ENCODE measurements at regions not wholly inside any gene's neighbourhood (a gene's known extent, or its start where the extent isn't known, plus 50 kb on each side); places are given as distances from the start of the nearest gene placed in this dataset.

- Histone ChIP-seq H3F3A (replicated peaks; ENCODE audit: insufficient read depth) (no peaks in the 10 kb centered on the region), H3K36me3 (replicated peaks in 1 of 2; ENCODE audit: control insufficient read depth in 1 of 2, insufficient read depth in 2 of 2, low read length in 1 of 2) (no peaks in the 10 kb centered on the region), H3K79me2 (ENCODE audit: insufficient read depth) (no peaks in the 10 kb centered on the region), H4K20me1 (ENCODE audit: insufficient read depth) (no peaks in the 10 kb centered on the region), H3K4me2 (no peak overlapping the region), H3K9me2 (no peaks in the 10 kb centered on the region), H3K4me1 (ENCODE audit: control insufficient read depth in 1 of 2, insufficient read depth in 2 of 2, low read depth in 1 of 2, low read length in 1 of 2) (no peaks in the 10 kb centered on the region; a peak in 2 of 4 replicates), H3K27ac (ENCODE audit: low read depth in 2 of 2, low read length in 1 of 2) (no peak overlapping the region), H2AFZ (ENCODE audit: low read depth) (no peak overlapping the region), H3K9me3 (no peaks in the 10 kb centered on the region), H3K4me3 (ENCODE audit: low read depth in 2 of 2, low read length in 1 of 2) (no peak overlapping the region), H3K9ac (no peak overlapping the region), H3K27me3 (ENCODE audit: insufficient read depth) (0 out of 2 replicates have a peak, but pooled peaks cover 5% of the 10 kb centered on the region)
- DNase-seq: no peak
- ChIA-PET POLR2A (interaction anchor here (0.6 kb wide), 2 partner anchors 27 to 1229 kb away, joined by 3 read pairs; no protein-coding TSS in a partner anchor), CTCF (no interaction called here)
- no peak for TF ChIP-seq FOXM1 (IDR thresholded peaks at IDR 0.05; ENCODE audit: low read depth)
- no peak for TF ChIP-seq CHD2 (IDR thresholded peaks at IDR 0.05; ENCODE audit: low read length, partially characterized antibody)
- TF ChIP-seq RCOR1 (IDR thresholded peaks at IDR 0.05; ENCODE audit: low read length): no peak
- TF ChIP-seq PBX3 (IDR thresholded peaks at IDR 0.05): no peak
- TF ChIP-seq NRF1 (IDR thresholded peaks at IDR 0.05; ENCODE audit: low read depth, low read length): no peak
- TF ChIP-seq MXI1 (IDR thresholded peaks at IDR 0.05; ENCODE audit: low read depth, low read length): no peak
- TF ChIP-seq EZH2phosphoT487 (IDR thresholded peaks at IDR 0.05; ENCODE audit: borderline replicate concordance, low read depth): no peak
- TF ChIP-seq MAX (IDR thresholded peaks at IDR 0.05; ENCODE audit: low read depth): no peak
- TF ChIP-seq GATA2 (CRISPR knock-in tag; IDR thresholded peaks at IDR 0.05): no peak
- TF ChIP-seq SIN3A (IDR thresholded peaks at IDR 0.05; ENCODE audit: borderline replicate concordance, low read depth, low read length): no peak
- no peak for TF ChIP-seq POLR2AphosphoS5 (IDR thresholded peaks at IDR 0.05; ENCODE audit: low read depth, low read length)
- no peak for TF ChIP-seq RAD21 (IDR thresholded peaks at IDR 0.05; ENCODE audit: low read length)
- TF ChIP-seq RFX5 (IDR thresholded peaks at IDR 0.05; ENCODE audit: low read length): no peak
- no peak for TF ChIP-seq IRF3 (IDR thresholded peaks at IDR 0.05; ENCODE audit: low read depth, low read length)
- no peak for TF ChIP-seq MEF2A (IDR thresholded peaks at IDR 0.05; ENCODE audit: borderline replicate concordance, low read depth)
- TF ChIP-seq SMC3 (IDR thresholded peaks at IDR 0.05; ENCODE audit: low read depth, low read length): no peak
- TF ChIP-seq NFIC (IDR thresholded peaks at IDR 0.05; ENCODE audit: borderline replicate concordance): no peak
- TF ChIP-seq FOSL2 (IDR thresholded peaks at IDR 0.05; ENCODE audit: borderline replicate concordance, low read depth): no peak
- 36% methylated on average over 3 of the region's 3 CpGs for WGBS (ENCODE audit: low lambda C conversion rate)
Observed at GRCh38 chr6:6746970-6747338, 158.4 kb downstream of the LY86 start.

- no peak for TF ChIP-seq TEAD4 (IDR thresholded peaks at IDR 0.05; ENCODE audit: borderline replicate concordance, insufficient read depth)
- TF ChIP-seq MEF2A (IDR thresholded peaks at IDR 0.05; ENCODE audit: borderline replicate concordance, low read depth): no peak
- no peak for TF ChIP-seq USF1 (IDR thresholded peaks at IDR 0.05; ENCODE audit: borderline replicate concordance, low read depth)
- TF ChIP-seq ZBTB33 (IDR thresholded peaks at IDR 0.05; ENCODE audit: borderline replicate concordance, low read depth): no peak
- no peak for TF ChIP-seq FOXJ3 (CRISPR knock-in tag; IDR thresholded peaks at IDR 0.05)
- TF ChIP-seq MAX (IDR thresholded peaks at IDR 0.05; ENCODE audit: low read depth): no peak
- no peak for TF ChIP-seq EP300 (IDR thresholded peaks at IDR 0.05; ENCODE audit: borderline replicate concordance in 1 of 2, low read depth in 1 of 2, low read length in 1 of 2)
- TF ChIP-seq RXRA (IDR thresholded peaks at IDR 0.05; ENCODE audit: borderline replicate concordance, low read depth): no peak
- no peaks in the 10 kb centered on the region for H3K9me3 ChIP-seq
- no peak overlapping the region for H3K4me2 ChIP-seq
- no peak overlapping the region for H3K9ac ChIP-seq
- no peak overlapping the region for H2AFZ ChIP-seq (ENCODE audit: low read depth)
- no peaks in the 10 kb centered on the region for H3K36me3 ChIP-seq (replicated peaks in 1 of 2; ENCODE audit: control insufficient read depth in 1 of 2, insufficient read depth in 2 of 2, low read length in 1 of 2)
- H3K27me3 ChIP-seq (ENCODE audit: insufficient read depth): 0 out of 2 replicates have a peak, but pooled peaks cover 5% of the 10 kb centered on the region
- no peak for DNase-seq
- no peaks in the 10 kb centered on the region for H3K79me2 ChIP-seq (ENCODE audit: insufficient read depth)
- ChIA-PET POLR2A (no interaction called here), CTCF (no interaction called here)
- H3K4me3 ChIP-seq (ENCODE audit: low read depth in 2 of 2, low read length in 1 of 2): no peak overlapping the region
- H3K4me1 ChIP-seq (ENCODE audit: control insufficient read depth in 1 of 2, insufficient read depth in 2 of 2, low read depth in 1 of 2, low read length in 1 of 2): no peaks in the 10 kb centered on the region; a peak in 2 of 4 replicates
- no peaks in the 10 kb centered on the region for H3K9me2 ChIP-seq
- no peak overlapping the region for H3K27ac ChIP-seq (ENCODE audit: low read depth in 2 of 2, low read length in 1 of 2)
- H4K20me1 ChIP-seq (ENCODE audit: insufficient read depth): no peaks in the 10 kb centered on the region
- no peaks in the 10 kb centered on the region for H3F3A ChIP-seq (replicated peaks; ENCODE audit: insufficient read depth)
- 56% methylated on average over 6 of the region's 6 CpGs for WGBS (ENCODE audit: low lambda C conversion rate)
Observed at GRCh38 chr6:6747371-6747770, 158.9 kb downstream of the LY86 start.

All from SK-N-SH (cell line).